HG02938 (cell line): ENCODE measurements at regions not wholly inside any gene's neighbourhood (a gene's known extent, or its start where the extent isn't known, plus 50 kb on each side); places are given as distances from the start of the nearest gene placed in this dataset.

ENCODE experiments used
- ATAC-seq: cut with Tn5 transposase; IDR thresholded peaks from one replicate; pipeline ENCODE4 v1.9.1; 2021; ENCODE audit warnings: mild to moderate bottlenecking, moderate library complexity; ENCODE audit not compliant: unreplicated experiment

GRCh38 chr10:4319870-4320367 lies 506.1 kb upstream of the AKR1E2 start:
- no peak for ATAC-seq

- no peak for ATAC-seq
Observed at GRCh38 chr10:4316161-4316810, 509.7 kb upstream of the AKR1E2 start.

- no peak for ATAC-seq
Observed at GRCh38 chr10:4315551-4315950, 510.5 kb upstream of the AKR1E2 start.

DNA sequence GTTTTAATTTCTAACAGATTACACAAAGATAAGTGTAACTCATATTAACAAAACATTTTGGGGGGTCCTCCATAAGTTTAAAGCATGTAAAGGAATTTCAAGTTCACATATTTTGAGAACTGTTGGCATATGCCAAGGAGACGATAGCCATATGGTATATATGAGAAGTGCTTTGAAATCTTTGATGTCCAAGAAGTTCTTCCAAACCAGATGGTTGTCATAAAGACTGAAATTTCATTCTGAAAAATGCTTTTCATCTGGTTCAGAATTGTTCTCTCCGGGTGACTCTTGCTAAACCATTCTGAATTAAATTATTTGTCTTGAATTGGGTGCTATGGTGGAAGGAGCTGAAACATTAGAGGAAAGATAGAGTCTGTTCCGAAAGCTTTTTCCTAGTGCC lies 513.0 kb upstream of the AKR1E2 start:
- ATAC-seq = no peak

DNA sequence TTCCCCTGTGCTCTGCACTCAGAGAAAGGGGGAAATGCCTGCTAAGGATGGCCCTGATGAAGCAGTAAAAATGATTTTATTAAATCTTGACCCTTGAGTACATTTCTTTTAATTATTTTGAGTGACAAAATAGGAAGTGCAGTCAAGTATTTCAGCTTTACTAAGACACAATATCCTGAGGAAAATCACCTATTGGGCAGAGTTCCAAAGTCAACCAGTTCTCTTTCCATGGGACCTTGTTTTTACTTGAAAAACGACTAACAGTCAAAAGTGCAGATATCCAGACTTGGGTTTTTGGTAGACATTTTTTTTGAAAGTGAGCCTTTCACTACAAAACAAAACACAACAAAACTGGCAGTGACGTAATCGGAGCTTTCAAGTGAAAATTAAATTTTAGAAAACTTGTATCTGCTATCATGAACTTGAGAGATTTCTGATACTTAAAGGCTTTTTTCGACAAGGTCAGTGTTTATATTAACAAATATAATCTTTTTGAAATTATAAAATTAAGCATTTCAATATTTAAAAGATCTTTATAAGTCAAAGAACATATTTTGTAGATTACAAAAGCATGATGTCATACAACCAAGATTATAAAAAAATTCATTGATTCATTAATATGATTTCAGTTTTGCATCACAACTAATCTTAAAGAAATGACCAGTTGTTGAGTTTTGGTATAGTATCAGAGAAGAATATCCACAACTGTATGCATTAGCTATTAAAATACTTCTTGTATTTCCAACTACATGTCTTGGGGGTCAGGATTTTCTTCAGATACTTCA lies 513.8 kb upstream of the AKR1E2 start:
- ATAC-seq = no peak

DNA sequence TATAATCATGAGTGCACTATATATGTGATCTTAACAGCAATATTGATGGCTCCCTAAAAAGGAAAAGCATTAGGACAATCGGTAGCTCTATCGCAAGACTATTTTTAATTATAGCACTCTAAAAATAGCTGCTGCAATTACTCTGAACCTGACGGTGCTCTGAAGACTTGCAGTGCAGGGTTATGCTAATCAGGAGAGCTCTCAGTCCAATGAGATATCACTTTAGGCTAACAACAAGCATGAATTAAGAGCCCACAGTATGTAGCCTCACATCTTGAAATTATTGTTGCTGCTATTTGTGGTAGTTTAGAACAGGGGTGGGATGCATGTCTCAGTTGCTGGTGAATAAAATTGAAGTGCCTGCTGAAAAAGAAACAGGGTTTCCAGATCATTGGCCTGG lies 515.8 kb upstream of the AKR1E2 start:
- no peak for ATAC-seq

DNA sequence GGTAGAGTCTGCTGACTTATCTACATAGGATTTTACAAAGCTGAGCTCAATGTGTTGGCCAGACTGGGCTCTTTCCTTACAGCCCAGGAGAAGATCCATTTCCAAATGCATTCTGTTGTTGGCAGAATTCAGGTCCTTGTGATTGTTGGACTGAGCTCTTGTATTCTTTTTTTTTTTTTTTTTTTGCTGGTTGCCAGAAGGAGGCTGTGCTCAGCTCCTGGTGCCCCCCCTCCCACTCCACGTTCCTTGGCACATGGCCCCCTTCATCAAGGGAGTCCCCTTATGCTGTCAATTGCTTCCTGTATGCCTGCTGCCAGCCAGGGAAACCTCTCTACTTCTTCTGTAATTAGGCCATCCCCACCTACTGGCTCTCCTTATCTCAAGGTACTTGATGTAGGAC lies 518.1 kb upstream of the AKR1E2 start:
- no peak for ATAC-seq

DNA sequence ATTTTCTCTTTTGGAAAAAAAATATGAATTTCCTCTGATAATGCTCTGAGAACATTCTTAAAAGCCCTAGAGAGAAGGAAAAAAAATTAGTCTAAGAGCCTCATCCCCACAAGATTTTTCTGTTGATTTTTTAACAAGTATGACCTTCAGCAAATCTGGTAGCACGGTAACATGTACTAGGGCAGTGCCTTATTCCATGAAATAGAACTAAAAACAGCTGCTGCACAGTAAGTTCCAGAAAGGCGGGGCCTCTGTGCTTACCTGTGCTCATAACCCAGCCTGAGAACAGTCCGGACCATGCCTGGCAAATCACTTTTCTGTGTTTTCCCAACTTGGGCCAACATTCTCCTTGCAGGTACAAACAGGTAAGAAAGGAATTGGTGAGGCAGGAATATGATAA lies 519.1 kb upstream of the AKR1E2 start:
- no peak for ATAC-seq

- ATAC-seq = no peak
Observed at GRCh38 chr10:4303045-4303444, 518.0 kb upstream of the KLF6 start.

GRCh38 chr10:4301291-4302045 lies 516.5 kb upstream of the KLF6 start:
- ATAC-seq = no peak

- ATAC-seq = no peak
Observed at GRCh38 chr10:4296161-4296560, 511.2 kb upstream of the KLF6 start.

- ATAC-seq = no peak
Observed at GRCh38 chr10:4294996-4295792, 510.2 kb upstream of the KLF6 start.

- ATAC-seq = no peak
Observed at GRCh38 chr10:4294271-4294670, 509.3 kb upstream of the KLF6 start.

- ATAC-seq = no peak
Observed at GRCh38 chr10:4291990-4292389, 507.0 kb upstream of the KLF6 start.

- ATAC-seq = no peak
Observed at GRCh38 chr10:4285121-4285520, 500.1 kb upstream of the KLF6 start.

DNA sequence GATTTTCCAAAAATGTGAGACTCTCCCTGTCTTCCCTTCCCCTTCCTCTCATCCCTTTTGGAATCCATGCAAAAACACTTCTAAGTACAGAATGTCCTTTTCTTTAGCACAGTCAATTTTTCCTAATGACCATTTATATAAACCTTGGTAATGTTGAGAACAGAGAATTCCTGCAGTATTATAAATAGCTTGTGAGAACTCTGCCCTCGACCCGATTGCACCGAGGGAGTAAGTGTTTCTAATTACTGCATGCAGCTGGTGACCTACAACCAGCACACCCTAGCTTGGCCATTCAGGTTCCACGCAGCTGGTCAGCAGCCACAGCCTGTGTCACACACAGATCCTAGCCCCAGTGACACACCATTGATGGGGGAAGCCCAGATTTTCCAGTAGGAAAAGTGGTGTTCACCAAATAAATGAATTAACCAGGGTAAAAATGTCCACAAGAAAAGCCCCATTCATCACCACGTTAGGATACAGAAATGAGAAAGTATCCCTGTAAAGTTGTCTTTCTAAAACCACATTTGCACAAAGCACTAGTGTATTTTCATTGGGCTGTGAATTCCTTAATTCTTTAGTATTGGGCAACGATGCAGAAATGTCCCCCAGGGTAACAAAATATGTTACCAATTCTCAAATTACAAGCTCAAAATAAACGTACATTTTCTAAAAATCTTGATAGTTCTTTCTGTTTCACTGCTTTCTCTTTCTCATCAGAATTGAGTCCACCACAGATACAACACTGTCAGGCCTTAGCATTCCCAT lies 499.0 kb upstream of the KLF6 start:
- no peak for ATAC-seq

GRCh38 chr10:4282496-4282895 lies 497.5 kb upstream of the KLF6 start:
- ATAC-seq = no peak

GRCh38 chr10:4281190-4281825 lies 496.3 kb upstream of the KLF6 start:
- ATAC-seq = no peak

- ATAC-seq = no peak
Observed at GRCh38 chr10:4280461-4281189, 495.6 kb upstream of the KLF6 start.
